CD4-positive, alpha-beta T cell treated with Interleukin-21 for 1 hour (primary cell): ENCODE measurements at regions not wholly inside any gene's neighbourhood (a gene's known extent, or its start where the extent isn't known, plus 50 kb on each side); places are given as distances from the start of the nearest gene placed in this dataset.
A peak's percentile ranks its signal among the peaks of the same experiment; 100 is the strongest.

Source experiments
- DNase-seq: peaks from one replicate; pipeline ENCODE4 v3.0.0-alpha.2; 2020

DNA sequence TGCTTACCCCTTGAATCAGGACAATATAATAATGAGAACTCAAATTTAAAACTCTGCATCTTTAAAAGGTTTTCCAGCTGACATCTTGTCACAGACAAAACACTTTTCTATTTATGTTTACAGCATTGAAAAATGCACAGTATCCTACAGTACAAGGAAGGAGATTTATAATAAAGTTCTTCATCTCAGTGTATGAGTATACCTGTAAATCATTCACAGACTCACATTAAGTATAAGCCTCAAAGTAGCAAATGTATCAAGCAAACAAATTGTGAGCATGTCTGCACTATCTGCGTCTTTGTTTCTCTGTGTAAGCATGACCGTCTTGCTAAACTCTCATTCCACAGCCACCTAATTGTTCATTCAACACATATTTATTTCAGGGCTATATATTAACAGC, 52.8 kb downstream of the PPP1R2C start:
- DNase-seq = no peak

GRCh38 chrX:42720209-42720608, 57.8 kb downstream of the PPP1R2C start:
- no peak for DNase-seq

GRCh38 chrX:42715701-42716262, 62.2 kb downstream of the PPP1R2C start:
- DNase-seq = no peak

GRCh38 chrX:42714981-42715700, 62.8 kb downstream of the PPP1R2C start:
- peak; percentile 41 for DNase-seq

- no peak for DNase-seq
These were observed 67.5 kb downstream of the PPP1R2C start for GRCh38 chrX:42710452-42710851.

GRCh38 chrX:42708222-42708621, 69.7 kb downstream of the PPP1R2C start:
- DNase-seq = no peak

DNA sequence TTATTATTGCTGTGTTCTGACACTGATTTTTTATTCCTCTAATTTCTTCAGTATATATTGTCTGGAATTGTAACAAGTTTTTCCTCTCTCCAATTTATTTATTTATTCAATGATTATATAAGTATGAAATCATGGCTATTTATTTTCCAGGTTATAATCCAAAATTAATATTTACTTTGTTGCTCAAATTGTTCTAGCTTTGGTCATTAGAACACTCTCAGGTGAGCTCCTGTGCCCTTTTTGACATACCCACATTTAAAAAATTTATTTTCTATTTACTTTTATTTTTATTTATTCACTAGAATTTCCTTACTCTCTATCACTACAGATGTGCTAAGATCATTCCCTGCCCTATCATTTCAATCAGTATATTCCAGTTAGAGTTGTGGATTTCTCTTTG, 70.2 kb downstream of the PPP1R2C start:
- no peak for DNase-seq

DNA sequence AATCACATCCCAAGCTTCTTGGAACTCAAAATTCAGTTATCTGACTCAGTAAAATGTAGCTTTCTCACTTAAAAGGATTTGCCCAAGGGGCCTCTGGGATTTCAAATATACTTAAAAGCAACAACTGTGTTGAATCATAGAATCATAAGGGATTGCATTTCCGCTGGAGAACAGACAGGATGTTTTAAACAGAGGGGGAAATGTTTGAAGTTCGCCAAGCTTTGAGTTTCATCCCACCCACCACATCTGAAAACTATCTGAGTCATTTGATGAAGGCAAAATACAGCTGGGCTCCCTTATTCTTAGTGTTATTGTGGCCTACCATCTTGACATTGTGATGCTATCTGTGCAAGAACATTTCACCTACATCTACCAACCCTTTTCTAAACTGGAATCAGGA, 73.5 kb downstream of the PPP1R2C start:
- DNase-seq = no peak

GRCh38 chrX:42697544-42697943, 80.4 kb downstream of the PPP1R2C start:
- DNase-seq = no peak

DNA sequence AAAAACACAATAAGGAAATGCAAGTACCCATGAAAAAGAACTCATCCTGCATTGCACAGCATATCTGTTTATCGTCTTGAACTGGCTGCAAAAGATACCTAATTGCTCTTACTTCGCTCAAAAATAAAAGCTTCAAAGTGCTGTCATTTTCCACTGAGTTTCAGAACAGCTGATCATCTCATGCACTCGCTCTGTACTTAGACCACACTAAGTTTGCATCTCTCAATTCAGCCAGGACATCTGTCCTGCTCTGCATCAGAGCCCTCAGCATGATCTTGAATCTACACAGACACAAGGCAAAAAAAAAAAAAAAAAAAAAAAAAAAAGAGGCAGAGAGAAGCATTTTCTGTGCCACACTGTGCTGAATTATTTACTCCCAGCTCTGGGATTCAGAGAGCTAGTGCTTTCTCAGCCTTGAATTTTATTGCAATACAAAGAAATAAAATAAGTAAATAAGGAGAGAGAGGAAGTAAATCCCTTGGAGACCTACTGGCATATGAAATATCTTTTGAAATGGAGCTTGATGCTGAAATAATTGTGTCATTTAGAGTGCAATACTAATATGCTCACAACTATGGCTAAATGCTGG, 81.3 kb downstream of the PPP1R2C start:
- DNase-seq = no peak

- DNase-seq = no peak
These were observed 82.1 kb downstream of the PPP1R2C start for GRCh38 chrX:42695800-42696358.

DNA sequence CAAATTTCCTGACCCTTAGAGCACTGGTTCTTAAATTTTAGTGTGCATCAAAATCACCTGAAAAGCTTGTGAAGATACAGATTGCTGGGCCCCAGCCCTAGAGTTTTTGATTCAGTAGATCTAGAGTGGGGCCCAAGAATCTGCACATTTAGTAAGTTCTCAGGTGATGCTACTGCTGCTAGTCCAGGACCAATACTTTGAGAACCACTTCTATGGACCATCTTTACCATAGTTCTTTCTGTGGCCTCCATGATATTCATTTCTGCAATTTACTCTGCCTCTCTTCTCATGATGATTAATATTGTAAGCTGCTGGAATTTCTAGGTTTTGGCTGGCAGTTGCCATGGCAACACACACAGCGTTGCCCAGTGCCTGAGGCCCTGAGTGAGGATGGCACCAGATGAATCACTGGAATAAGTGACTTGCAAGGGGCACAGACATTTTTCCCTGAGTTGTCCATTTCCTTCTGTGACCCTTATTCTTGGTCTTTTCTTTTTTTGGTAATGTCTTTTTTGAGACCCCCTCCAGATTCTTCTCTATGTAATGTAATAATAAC, 83.6 kb downstream of the PPP1R2C start:
- no peak for DNase-seq

DNA sequence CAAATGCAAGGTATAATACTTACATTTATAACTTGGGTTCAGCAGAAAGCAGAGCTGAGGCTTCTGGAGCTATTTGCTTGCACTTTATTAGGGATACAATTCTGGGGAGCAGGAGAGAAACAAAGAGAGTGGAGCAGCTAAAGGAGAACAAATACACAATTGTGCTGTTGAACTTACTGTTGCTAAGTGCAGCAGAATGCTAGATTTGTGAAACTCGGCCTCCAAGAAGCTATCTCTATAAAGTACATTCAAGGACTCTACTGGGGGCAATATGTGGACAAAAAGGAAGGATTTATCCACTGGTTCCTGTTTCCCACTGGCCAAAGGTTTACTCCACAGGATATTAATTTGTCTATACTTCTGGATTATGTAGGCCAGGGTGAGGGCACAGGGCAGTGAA, 86.8 kb downstream of the PPP1R2C start:
- no peak for DNase-seq

DNA sequence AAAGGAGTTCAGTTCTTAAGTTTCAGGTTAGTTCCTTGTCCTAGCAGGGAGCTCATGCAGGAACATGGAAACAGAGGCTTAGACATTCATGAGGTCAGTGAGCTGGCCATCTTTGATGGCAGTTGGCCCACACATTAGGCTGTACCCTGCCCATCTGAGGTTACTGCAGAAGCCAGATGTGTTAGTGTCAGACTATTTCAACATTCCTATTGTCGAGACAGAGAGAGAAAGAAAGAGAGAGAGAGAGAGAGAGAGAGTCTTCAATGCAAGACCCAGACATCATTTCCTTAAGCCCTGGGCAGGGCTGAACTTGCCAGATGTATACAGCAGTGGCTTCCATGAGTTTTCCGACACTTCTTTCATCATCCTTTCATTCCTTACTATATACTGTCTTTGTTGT, 91.3 kb downstream of the PPP1R2C start:
- no peak for DNase-seq

- no peak for DNase-seq
These were observed 91.7 kb downstream of the PPP1R2C start for GRCh38 chrX:42686296-42686695.

DNA sequence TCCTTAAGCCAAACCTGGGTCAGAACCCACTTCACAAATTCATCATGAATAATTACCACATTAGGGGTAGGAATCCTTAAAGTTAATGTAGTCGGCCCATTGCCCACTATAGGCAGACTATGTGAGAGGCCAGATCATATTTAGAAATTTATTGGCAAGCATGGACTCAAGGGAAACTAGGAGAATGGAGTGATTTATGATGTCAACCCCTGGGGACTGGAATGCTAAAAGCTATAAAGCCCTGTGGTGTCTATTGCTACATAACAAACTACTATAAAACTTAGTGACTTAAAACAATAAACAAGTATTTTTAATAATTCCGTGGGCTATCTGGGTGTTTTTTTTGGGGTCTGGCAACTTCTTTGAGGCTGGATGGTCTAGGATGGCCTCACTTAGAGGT, 93.9 kb downstream of the PPP1R2C start:
- no peak for DNase-seq

DNA sequence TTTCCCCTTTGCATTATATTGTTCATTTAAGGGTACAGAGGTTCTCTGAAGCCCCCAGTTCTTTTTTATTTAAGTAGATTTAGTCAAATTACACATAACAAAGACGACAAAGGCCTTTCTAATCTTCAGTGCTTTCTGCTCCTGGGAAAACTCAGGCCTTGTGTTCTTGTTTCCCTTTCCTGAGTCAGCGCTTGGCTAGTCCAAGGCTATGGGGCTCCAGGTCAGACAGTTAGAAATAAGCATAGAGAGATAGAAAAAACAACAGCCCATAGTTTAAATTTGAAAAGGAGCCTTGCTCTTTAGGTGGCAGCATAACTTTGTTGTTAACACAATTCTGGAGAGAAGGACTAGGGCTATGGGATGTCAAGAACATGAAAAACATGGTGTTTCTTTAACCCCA, 97.3 kb downstream of the PPP1R2C start:
- no peak for DNase-seq

DNA sequence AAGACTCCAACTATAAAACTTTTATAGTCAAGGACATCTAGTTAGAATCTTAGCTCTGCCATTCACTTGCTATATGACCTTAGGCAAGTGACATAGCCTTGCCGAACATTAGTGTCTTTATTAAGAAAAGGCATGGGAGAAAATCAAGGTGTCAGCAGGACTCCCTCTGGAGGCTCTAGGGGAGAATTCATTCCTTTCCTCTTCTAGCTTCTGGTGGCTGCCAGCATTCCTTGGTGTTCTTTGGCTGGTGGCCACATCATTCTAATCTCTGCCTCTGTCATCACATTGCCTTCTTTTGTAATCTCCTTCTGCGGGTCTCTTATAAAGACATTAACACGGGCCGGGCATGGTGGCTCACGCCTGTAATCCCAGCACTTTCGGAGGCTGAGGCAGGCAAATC, 99.8 kb downstream of the PPP1R2C start:
- no peak for DNase-seq

DNA sequence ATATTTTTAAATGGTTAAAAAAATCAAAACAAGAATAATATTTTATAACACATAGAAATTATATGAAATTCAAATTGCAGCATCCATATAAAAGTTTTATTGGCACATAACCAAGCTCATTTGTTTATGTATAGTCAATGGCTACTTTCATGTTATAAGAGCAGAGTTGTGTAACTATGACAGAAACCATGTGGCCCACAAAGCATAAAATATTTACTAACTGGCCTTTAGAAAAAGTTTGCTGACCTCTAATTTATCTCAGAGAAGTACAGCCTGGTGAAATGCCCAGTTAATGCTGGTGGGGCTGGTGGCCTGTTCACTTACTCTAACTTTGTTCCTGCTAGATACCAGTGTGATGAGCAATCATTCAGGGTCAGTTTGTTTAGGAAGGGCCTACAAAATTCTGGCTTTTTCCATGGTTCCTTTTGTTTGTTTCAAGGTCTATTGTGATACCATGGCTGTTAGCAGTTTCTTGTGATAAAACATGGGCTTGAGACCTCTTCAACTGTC, 104.6 kb downstream of the PPP1R2C start:
- no peak for DNase-seq

DNA sequence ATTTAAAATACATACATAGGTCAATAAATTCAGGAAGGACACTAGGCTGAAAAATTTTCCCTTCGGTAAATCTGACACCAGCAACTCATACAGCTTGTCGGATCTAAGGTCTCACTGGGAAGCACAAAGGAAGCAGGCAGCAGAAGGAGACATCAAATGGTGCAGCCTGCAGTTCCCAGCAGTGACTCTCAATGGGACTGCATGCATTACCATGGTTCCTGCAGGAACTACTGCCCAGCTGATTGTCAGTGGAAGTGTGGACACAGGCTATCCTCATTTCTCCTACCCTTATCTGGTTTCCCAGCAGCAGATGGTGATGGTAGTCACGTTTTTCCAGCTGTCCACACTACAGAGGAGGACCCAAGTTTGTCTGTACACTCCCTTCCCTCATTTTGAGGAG, 113.3 kb downstream of the PPP1R2C start:
- DNase-seq = no peak

DNA sequence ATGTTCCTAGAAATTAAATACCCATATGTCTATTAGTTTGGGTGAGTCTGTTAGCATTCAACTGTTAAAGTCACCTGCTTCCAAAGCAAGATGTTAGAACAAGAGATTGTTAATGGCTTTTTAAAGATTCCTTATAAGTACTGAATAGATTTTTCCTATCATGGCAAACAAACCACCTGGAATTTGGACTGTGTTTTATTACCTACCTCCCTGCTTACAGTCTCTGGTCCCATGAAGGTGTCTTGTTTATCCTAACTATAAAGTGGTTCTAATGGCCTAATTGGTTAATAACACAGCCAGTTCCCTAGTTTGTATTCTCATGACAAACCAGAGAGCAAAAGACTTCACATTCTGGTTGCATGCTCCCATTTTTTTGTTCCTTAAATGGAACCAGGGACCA, 149.5 kb downstream of the PPP1R2C start:
- no peak for DNase-seq

- DNase-seq = no peak
These were observed 150.1 kb downstream of the PPP1R2C start for GRCh38 chrX:42627891-42628290.

DNA sequence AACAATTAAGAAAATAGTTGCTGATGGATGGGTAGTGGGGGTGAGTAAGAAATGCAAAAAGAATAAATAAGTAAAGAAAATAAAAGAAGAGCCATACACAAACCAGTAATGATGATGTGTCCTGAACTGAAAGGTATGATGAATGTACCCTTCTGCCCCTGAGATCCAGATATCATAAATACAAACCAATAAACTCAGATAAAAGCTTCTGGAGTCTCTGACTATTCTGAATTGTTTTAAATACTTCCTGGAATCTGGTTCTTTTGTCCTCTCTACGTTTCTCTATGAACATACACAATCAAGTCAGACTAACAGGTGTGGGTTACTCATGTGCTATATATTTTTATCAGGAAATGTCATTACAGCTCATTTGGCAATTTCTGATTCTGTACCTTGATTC, 153.4 kb downstream of the PPP1R2C start:
- DNase-seq = no peak

DNA sequence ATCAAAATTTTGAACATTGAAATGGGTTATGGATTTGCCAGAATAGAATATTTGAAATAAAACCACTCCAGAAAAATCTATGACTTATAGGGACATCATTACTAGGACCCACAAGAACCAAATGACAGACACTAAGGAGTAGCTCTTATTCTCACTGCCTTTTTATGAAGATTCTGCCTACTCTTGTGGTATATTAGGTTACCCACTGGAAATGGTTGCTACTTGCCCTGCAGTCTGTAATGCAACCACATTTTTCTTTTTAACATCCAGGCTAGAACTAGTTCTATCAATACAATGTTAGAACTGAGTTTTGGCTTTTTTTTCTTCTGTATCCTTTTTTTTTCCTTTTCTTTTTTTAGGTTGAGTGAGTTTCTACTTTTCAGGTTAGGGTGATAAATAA, 158.9 kb downstream of the PPP1R2C start:
- DNase-seq = no peak
